NCI-H2227 treated with DMSO at 0.1 percent for 48 hours (cell line): ENCODE measurements at regions not wholly inside any gene's neighbourhood (a gene's known extent, or its start where the extent isn't known, plus 50 kb on each side); places are given as distances from the start of the nearest gene placed in this dataset.

ENCODE experiments used
- DNase-seq: peaks from one replicate; lab custom pipeline; 2025; lab: John Stamatoyannopoulos, UW

GRCh38 chr18:77755187-77755586, 505.5 kb downstream of the GALR1 start:
- DNase-seq, result no peak

DNA sequence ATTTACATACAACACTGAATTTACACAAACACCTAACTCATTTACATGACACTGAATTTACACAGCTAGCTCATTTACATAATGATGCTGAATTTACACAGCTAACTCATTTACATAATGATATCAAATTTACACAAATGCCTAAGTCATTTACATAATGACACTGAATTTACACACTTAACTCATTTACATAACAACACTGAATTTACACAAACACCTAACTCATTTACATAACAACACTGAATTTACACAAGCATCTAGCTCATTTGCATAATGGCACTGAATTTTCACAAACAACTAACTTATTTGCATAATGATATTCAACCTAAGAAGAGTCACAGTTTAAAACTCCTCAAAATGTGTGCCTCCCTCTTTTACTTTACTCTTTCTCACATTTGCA, 511.7 kb downstream of the GALR1 start:
- no peak for DNase-seq

GRCh38 chr18:77762014-77762413, 512.4 kb downstream of the GALR1 start:
- no peak for DNase-seq

GRCh38 chr18:77762642-77763041, 513.0 kb downstream of the GALR1 start:
- DNase-seq, result no peak

- no peak for DNase-seq
Observed at GRCh38 chr18:77763530-77764145, 514.0 kb downstream of the GALR1 start.

DNA sequence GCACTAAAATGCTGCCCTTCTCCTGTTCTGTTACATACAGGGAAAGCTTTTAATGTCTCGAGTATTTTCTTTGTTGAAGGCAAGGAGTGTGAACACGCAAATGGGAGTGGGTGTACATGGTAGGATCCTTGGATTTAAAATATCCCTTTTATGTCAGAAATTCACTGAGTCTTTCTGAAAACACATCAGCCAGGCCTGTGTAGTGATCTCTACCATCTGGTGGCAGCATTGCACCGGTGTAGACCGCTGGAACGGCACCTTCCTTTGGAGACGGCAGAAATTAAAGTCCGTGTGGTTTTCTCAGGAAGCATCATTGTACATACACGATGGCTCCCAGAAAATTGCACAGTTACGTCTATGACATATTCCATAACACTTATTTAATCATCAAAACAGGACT, 515.8 kb downstream of the GALR1 start:
- DNase-seq, result peak; percentile 3

- no peak for DNase-seq
Observed at GRCh38 chr18:77766421-77766820, 516.8 kb downstream of the GALR1 start.

- no peak for DNase-seq
Observed at GRCh38 chr18:77772177-77772576, 522.5 kb downstream of the GALR1 start.

GRCh38 chr18:77776104-77776503, 526.5 kb downstream of the GALR1 start:
- DNase-seq, result no peak

- DNase-seq, result no peak
Observed at GRCh38 chr18:77777163-77777562, 527.5 kb downstream of the GALR1 start.

GRCh38 chr18:77784759-77785379, 535.2 kb downstream of the GALR1 start:
- DNase-seq, result no peak

- DNase-seq, result no peak
Observed at GRCh38 chr18:77785415-77785975, 535.8 kb downstream of the GALR1 start.

- DNase-seq, result no peak
Observed at GRCh38 chr18:77803024-77803423, 553.4 kb downstream of the GALR1 start.

GRCh38 chr18:77804382-77804781, 554.7 kb downstream of the GALR1 start:
- DNase-seq, result no peak

DNA sequence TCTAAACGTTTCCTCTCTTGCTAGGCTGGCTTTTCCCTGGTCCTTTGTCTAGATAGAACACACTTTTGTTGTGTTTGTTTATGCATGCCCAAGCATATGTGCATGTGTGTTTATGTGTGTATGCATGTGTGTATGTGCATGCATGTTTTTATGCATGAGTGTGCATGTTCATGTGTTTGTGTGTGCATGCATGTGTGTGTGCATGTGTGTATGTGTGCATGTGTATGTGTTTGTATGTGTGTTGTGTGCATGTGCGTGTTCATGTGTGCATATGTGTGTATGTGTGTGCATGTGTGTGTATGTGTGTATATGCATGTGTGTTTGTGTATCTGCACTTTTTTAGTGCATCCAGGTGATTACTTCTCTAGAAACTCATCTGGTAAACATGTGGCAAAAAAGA, 558.0 kb downstream of the GALR1 start:
- DNase-seq, result no peak

GRCh38 chr18:77811503-77811902, 561.9 kb downstream of the GALR1 start:
- DNase-seq, result no peak

DNA sequence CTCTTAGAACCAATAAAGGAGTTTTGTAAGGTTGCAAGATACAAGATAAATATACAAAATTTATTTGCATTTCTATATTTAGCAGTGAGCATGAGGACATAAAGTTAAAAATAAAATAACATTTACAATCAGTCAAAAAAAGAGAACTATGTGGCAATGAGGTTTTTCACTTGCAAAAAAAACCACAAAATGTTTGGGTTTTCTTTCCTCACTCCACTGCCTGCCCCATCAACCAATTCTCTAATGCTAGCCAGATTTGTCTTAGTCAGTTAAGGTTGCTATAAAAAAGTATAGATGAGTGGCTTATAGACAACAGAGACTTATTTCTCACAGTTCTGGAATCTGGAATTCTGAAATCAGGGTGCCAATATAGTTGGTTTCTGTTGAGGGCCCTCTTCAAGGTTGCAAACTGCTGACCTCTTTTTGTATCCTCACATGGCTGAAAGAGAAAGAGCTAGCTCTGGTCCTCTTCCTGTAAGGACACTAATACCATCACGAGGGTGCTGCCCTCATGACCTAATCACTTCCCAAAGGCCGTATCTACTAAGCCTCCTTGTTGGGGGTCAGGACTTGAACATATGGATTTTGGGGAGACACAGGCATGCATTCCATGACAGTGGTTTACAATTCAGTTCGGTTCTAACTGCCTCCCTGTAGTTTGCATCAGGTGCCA, 566.2 kb downstream of the GALR1 start:
- no peak for DNase-seq

GRCh38 chr18:77818328-77818727, 568.7 kb downstream of the GALR1 start:
- no peak for DNase-seq

DNA sequence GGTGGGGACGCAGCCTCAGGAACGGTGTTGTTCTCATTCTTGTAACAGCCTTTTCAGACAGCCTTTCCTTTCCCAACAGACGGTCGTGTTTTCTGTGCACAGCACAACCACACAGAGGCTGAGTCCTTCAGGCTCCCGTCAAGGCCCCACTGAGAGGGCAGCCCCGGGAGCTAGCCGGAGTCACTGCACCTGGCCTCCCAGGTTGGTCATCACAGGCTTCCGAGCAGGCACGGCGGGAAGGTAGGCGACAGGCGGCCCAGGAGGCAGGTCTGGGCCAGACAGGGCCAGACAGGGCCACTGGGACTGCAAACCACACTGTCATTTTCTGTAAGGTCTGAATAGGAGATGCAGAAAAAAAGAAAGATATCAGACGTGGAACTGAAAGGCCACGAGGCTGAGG, 570.8 kb downstream of the GALR1 start:
- DNase-seq, result no peak

DNA sequence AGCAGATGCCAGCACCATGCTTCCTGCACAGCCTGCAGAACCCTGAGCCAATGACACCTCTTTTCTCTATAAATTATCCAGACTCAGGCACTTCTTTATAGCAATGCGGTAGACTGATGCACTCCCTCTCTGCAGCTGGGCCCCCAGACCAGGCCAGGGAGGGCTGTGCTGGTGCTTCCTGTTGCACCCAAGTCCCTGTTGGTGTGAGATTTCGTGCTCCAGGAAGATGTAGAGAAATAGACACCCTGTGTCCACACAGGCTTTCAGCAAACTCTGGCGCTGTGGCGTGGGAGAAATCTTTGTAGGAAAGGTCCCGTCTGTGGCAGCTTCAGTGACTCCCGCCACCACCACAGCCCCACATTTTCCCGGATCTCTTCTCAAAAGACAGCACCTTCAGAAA, 572.2 kb downstream of the GALR1 start:
- DNase-seq, result no peak

DNA sequence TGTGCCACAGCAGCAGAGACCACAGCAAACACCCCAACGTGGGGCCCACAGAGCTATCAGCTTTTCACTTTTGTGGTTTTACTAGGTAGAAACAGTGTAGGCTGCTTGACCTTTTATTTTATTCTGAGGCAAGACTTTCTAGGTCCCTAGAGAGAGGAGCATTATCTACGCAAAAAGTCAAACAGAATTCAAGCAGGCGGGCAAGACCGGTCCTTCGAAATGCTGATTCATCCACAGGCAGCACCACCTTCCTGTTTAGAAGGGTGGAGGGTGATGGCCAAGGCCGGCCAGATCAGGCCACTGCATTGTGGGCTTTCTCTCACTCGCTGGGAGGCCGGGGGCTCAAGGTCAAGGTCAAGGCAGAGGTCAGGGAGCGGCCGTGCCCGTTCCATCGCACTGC, 573.0 kb downstream of the GALR1 start:
- DNase-seq, result no peak

DNA sequence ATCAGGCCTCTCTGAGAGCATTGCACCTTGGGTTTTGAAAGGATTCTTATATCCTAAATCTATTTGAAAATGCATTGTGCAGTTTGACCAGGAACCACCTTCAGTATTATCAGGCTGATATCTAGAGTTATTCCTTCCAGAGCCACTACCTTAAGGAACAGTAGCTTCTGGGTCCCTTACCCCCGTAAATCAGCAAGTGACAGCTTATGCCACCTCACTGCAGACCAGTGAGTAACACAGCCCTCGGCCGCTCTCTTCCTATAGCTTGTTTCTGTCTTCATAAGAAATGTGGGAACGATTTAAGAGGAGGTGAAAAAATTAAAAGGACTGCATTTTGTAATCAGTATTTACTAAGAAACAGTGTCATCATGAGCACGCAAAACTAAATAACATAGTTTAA, 584.2 kb downstream of the GALR1 start:
- no peak for DNase-seq

DNA sequence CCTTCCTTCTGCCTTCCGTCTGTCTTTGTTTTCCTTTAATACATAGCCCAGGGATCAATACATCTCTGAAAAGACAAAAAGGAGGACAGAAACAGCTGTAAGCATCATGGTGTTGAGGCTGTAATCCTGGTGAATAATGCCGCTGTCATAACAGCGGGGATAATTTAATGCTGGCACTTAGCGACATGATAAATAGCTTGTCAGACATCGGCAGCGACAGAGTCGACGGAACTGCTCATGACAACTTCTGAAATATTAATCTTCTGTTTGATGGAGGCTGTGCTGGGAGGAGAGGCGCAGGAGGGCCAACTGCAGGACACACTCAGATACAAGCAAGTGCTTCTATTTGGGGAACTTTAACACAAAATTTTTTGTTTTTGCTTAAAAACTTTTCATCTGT, 602.2 kb downstream of the GALR1 start:
- DNase-seq, result no peak
